IPS DF 6.9 (cell line): ENCODE measurements at regions not wholly inside any gene's neighbourhood (a gene's known extent, or its start where the extent isn't known, plus 50 kb on each side); places are given as distances from the start of the nearest gene placed in this dataset.

ENCODE experiments used
- DNase-seq: peaks from one replicate; pipeline ENCODE4 v3.0.0-alpha.2; 2013; ENCODE audit warnings: low read depth, low spot score
- H3K27ac ChIP-seq: one replicate; pipeline ENCODE4 v1.5.1; 2013; ENCODE audit warnings: low read length, control low read depth
- H3K27me3 ChIP-seq: 2 replicates; pipeline ENCODE4 v1.6.1; 2013; ENCODE audit warnings: mild to moderate bottlenecking, low read length; ENCODE audit not compliant: control insufficient read depth, insufficient read depth
- H3K36me3 ChIP-seq: 2 replicates; pipeline ENCODE4 v1.6.1; 2013; ENCODE audit warnings: low read length; ENCODE audit not compliant: control insufficient read depth, insufficient read depth
- H3K4me1 ChIP-seq: 2 replicates; pipeline ENCODE4 v1.6.1; 2013; ENCODE audit warnings: low read length; ENCODE audit not compliant: control insufficient read depth, insufficient read depth
- H3K4me3 ChIP-seq: 2 replicates; pipeline ENCODE4 v1.5.1; 2013; ENCODE audit warnings: mild to moderate bottlenecking, low read length
- H3K9me3 ChIP-seq: 2 replicates; pipeline ENCODE4 v1.6.1; 2013; ENCODE audit warnings: low read length, inconsistent platforms; ENCODE audit not compliant: control insufficient read depth, insufficient read depth
- WGBS: extraction: QIAGEN DNeasy Blood & Tissue Kit; methylation state at CpG from one replicate; pipeline ENCODE4 v1.1.7; 2013; ENCODE audit warnings: mixed read lengths, missing lambda C conversion rate; ENCODE audit not compliant: insufficient read length, insufficient coverage; 5-methylcytosine and 5-hydroxymethylcytosine counted together

- Histone ChIP-seq H3K4me1 (no peaks in the 10 kb centered on the region), H3K27me3 (no peaks in the 10 kb centered on the region), H3K27ac (no peak overlapping the region), H3K4me3 (no peak overlapping the region), H3K36me3 (no peaks in the 10 kb centered on the region), H3K9me3 (no peaks in the 10 kb centered on the region)
- DNase-seq: no peak
- WGBS: no CpG with 5 or more reads among the region's 6 CpGs
Measured at GRCh38 chr12:92553389-92553788, 149.4 kb upstream of the PLEKHG7 start.

DNA sequence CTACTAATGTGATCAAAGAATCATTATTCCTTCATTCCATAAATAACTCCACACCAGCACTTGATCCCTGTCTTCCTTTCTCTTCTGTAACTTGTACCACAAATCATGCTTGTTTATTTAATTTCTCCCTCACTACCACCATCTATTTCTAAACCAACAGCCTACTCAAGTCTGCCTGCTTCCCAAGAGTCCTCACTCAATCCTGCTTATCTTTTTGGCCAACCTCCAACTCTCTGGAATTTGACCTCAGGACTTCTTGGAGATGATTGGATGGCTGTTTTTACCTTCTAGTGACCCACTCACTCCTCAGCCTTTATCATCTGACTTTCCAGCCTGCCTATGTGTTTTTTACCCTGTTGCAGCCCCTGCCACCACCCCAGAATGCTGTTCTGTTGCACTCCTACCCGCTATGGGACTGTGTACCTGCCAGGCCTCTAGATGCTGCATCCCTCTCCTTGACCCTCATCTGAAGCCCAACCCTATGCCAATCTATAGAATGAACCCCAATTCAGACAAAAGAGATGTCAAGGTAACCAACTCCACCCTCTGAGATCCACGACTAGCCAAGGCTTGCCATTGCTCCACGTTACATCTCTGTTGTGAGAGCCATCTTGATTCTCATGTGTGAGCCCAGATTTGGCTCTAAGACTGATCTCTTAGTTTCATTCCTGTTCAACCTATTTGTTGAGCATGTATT, 150.2 kb upstream of the PLEKHG7 start:
- WGBS: no CpG with 5 or more reads among the region's 3 CpGs
- no peak overlapping the region for H3K27ac ChIP-seq

GRCh38 chr12:92551853-92552397, 150.9 kb upstream of the PLEKHG7 start:
- Histone ChIP-seq H3K27me3 (no peaks in the 10 kb centered on the region), H3K4me3 (no peak overlapping the region), H3K9me3 (no peaks in the 10 kb centered on the region), H3K27ac (no peak overlapping the region), H3K4me1 (no peaks in the 10 kb centered on the region), H3K36me3 (no peaks in the 10 kb centered on the region)
- DNase-seq: no peak

More for the DNA sequence above, 150.2 kb upstream of the PLEKHG7 start:
- Histone ChIP-seq H3K9me3 (no peaks in the 10 kb centered on the region), H3K4me3 (no peak overlapping the region), H3K27me3 (no peaks in the 10 kb centered on the region), H3K36me3 (no peaks in the 10 kb centered on the region), H3K4me1 (no peaks in the 10 kb centered on the region)
- DNase-seq: no peak

GRCh38 chr12:92551210-92551609, 151.6 kb upstream of the PLEKHG7 start:
- Histone ChIP-seq H3K4me3 (no peak overlapping the region), H3K4me1 (no peaks in the 10 kb centered on the region), H3K27ac (no peak overlapping the region), H3K27me3 (no peaks in the 10 kb centered on the region), H3K9me3 (no peaks in the 10 kb centered on the region), H3K36me3 (no peaks in the 10 kb centered on the region)
- WGBS: no CpG with 5 or more reads among the region's 3 CpGs
- DNase-seq: no peak

DNA sequence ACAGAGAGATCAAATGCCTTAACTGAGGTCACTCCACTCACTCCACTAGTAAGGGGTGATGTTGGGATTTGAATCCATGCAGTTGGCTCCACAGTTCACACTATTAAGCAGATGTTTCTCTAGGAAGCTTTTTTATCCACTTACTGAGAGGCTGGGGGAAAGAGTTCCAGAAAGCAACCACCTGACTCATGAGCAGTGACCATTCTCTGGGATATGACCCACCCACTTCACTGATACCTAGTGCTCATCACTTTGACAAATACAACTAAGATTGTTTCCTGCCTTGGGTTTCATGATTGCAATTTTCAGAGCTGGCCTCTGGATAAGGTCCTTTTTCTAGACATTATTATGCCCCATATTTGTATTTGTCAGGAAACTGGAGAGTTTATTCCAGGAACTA, 152.1 kb upstream of the PLEKHG7 start:
- H3K4me1 ChIP-seq: no peaks in the 10 kb centered on the region
- H3K9me3 ChIP-seq: no peaks in the 10 kb centered on the region

GRCh38 chr12:92550254-92550653, 152.5 kb upstream of the PLEKHG7 start:
- H3K27me3 ChIP-seq: no peaks in the 10 kb centered on the region
- DNase-seq: no peak
- no peaks in the 10 kb centered on the region for H3K9me3 ChIP-seq
- H3K4me3 ChIP-seq: no peak overlapping the region
- H3K36me3 ChIP-seq: no peaks in the 10 kb centered on the region
- H3K4me1 ChIP-seq: no peaks in the 10 kb centered on the region
- no peak overlapping the region for H3K27ac ChIP-seq

More for the DNA sequence above, 152.1 kb upstream of the PLEKHG7 start:
- Histone ChIP-seq H3K27ac (no peak overlapping the region), H3K36me3 (no peaks in the 10 kb centered on the region), H3K27me3 (no peaks in the 10 kb centered on the region), H3K4me3 (no peak overlapping the region)
- no peak for DNase-seq

- Histone ChIP-seq H3K4me1 (no peaks in the 10 kb centered on the region), H3K36me3 (no peaks in the 10 kb centered on the region), H3K27me3 (no peaks in the 10 kb centered on the region), H3K4me3 (no peak overlapping the region), H3K9me3 (no peaks in the 10 kb centered on the region), H3K27ac (no peak overlapping the region)
- DNase-seq: no peak
Measured at GRCh38 chr12:92549516-92549915, 153.3 kb upstream of the PLEKHG7 start.

DNA sequence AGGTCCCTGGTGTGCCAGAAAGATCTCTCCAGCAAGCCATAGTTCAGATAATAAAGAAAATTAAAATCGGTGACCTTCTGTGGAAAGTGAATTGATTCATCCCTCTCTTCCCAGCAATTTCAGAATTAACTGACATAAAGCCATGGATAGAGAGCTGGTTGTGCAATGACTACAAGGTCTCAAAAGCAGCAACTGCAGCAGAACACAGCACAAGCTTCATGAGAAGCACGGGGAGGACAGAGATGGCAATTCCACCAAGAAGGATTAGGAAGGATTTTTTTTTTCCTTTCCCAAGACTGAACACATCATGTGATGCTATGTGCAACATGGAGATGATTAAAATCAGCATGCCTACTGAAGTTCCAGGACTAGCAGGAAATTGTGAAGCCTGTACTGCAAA, 154.9 kb upstream of the PLEKHG7 start:
- no peak overlapping the region for H3K4me3 ChIP-seq
- no peaks in the 10 kb centered on the region for H3K27me3 ChIP-seq
- no peak for DNase-seq
- WGBS: no CpG with 5 or more reads among the region's 2 CpGs
- H3K4me1 ChIP-seq: no peaks in the 10 kb centered on the region
- no peaks in the 10 kb centered on the region for H3K9me3 ChIP-seq
- H3K27ac ChIP-seq: no peak overlapping the region
- H3K36me3 ChIP-seq: no peaks in the 10 kb centered on the region

- H3K4me3 ChIP-seq: no peak overlapping the region
Measured at GRCh38 chr12:92547420-92547819, 155.4 kb upstream of the PLEKHG7 start.

DNA sequence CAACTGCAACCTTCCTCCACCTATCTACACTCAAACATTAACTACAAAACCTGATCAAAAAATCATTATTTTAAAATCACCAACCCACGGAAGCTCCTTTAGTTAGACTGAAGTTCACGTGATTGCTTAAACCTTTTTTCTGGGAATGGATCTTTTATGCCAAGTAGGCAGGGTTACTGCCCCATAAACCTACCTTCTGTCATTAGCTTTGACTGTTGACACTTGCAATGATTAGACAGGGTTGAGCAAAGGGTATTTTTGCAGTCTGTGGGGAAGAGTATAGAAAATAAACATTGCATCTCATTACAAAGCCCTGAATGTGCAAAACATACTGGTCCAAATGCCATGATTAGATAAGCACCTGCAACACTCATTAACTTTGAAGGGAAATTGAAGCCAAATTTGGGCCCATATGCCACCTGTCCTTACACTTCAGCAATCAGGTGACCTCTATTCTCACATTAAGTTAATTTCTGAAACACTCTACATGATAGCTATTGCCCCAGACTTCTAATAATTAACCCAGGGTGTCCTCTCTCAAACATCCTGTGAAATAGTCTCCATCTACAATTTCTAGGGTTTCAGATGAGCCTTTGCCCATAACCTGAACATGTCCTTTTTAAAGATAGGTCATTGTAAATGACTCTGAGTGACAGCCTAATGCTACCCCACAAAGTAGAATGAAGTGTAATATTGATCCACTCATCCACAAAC, 156.0 kb upstream of the PLEKHG7 start:
- Histone ChIP-seq H3K27me3 (no peaks in the 10 kb centered on the region), H3K9me3 (no peaks in the 10 kb centered on the region), H3K4me1 (no peaks in the 10 kb centered on the region), H3K27ac (no peak overlapping the region), H3K36me3 (no peaks in the 10 kb centered on the region), H3K4me3 (no peak overlapping the region)
- DNase-seq: no peak
- WGBS: 100% methylated on average over 2 of the region's 2 CpGs

More at GRCh38 chr12:92547420-92547819, 155.4 kb upstream of the PLEKHG7 start:
- DNase-seq: no peak
- H3K4me1 ChIP-seq: no peaks in the 10 kb centered on the region
- H3K27me3 ChIP-seq: no peaks in the 10 kb centered on the region
- H3K27ac ChIP-seq: no peak overlapping the region
- H3K9me3 ChIP-seq: no peaks in the 10 kb centered on the region
- no peaks in the 10 kb centered on the region for H3K36me3 ChIP-seq
- WGBS: no CpG with 5 or more reads among the region's 3 CpGs

GRCh38 chr12:92546259-92546634, 156.5 kb upstream of the PLEKHG7 start:
- Histone ChIP-seq H3K27me3 (no peaks in the 10 kb centered on the region), H3K36me3 (no peaks in the 10 kb centered on the region), H3K9me3 (no peaks in the 10 kb centered on the region), H3K27ac (no peak overlapping the region), H3K4me1 (no peaks in the 10 kb centered on the region), H3K4me3 (no peak overlapping the region)
- WGBS: no CpG with 5 or more reads among the region's 3 CpGs
- no peak for DNase-seq
